Gastroesophageal sphincter (tissue), 4 donors: ENCODE measurements at regions not wholly inside any gene's neighbourhood (a gene's known extent, or its start where the extent isn't known, plus 50 kb on each side); places are given as distances from the start of the nearest gene placed in this dataset.

Experiments
- ATAC-seq: fragments of 150-250 bp; one replicate; pipeline ENCODE4 v1.9.1; 2016; ENCODE audit warnings: mild to moderate bottlenecking, moderate library complexity
- H3K27ac ChIP-seq, 4 donors: fragments of 200-600 bp; sonication (generic) in 3 of 4; 1 replicate in 3 of 4; 2 replicates in 1 of 4; pipeline ENCODE4 v1.5.1; 2016 to 2019
- H3K27me3 ChIP-seq: fragments of 200-600 bp; sonication (generic); one replicate; pipeline ENCODE4 v1.5.1; 2019
- H3K36me3 ChIP-seq, 2 donors: fragments of 200-600 bp; sonication (generic); one replicate each; pipeline ENCODE4 v1.5.1; 2019; ENCODE audit warnings: control low read depth in 1 of 2
- H3K4me1 ChIP-seq, 3 donors: fragments of 200-600 bp; sonication (generic); 1 replicate in 2 of 3; 2 replicates in 1 of 3; pipeline ENCODE4 v1.5.1; 2016 to 2019; ENCODE audit warnings: control low read depth in 2 of 3
- H3K4me3 ChIP-seq, 2 donors: fragments of 200-600 bp; sonication (generic); one replicate each; pipeline ENCODE4 v1.5.1; 2019; ENCODE audit warnings: mild to moderate bottlenecking in 1 of 2, moderate library complexity in 1 of 2
- H3K9me3 ChIP-seq, 3 donors: fragments of 200-600 bp; sonication (generic); one replicate each; pipeline ENCODE4 v1.5.1; 2017 to 2019; ENCODE audit warnings: control low read depth in 2 of 3
- EP300 ChIP-seq: sonication (generic); formaldehyde crosslinking; IDR thresholded peaks from one replicate; pipeline ENCODE4 v1.6.1; 2017; ENCODE audit warnings: antibody characterized with exemption, mild to moderate bottlenecking
- POLR2A ChIP-seq, 2 donors: fragments of 450-650 bp; IDR thresholded peaks; one replicate each; pipeline ENCODE4 v1.6.1; 2017; ENCODE audit warnings: antibody characterized with exemption in 2 of 2, mild to moderate bottlenecking in 2 of 2, moderate library complexity in 1 of 2
- POLR2AphosphoS5 ChIP-seq: sonication (generic); formaldehyde crosslinking; IDR thresholded peaks from one replicate; pipeline ENCODE4 v1.6.1; 2017; ENCODE audit warnings: antibody characterized with exemption
- WGBS, 2 donors: methylation state at CpG; one replicate each; pipeline ENCODE4 v1.1.5; 2018; ENCODE audit warnings: low coverage in 1 of 2; 5-methylcytosine and 5-hydroxymethylcytosine counted together
- TF ChIP-seq, protein P1 (sequence below), 4 experiments: fragments of 200-600 bp in 2 of 4; fragments of 450-650 bp in 2 of 4; sonication (generic) in 1 of 4; IDR thresholded peaks; one replicate each; pipeline ENCODE4 v1.5.1; 2017 to 2019; ENCODE audit warnings: antibody characterized with exemption in 4 of 4, mild to moderate bottlenecking in 2 of 4, moderate library complexity in 2 of 4

DNA sequence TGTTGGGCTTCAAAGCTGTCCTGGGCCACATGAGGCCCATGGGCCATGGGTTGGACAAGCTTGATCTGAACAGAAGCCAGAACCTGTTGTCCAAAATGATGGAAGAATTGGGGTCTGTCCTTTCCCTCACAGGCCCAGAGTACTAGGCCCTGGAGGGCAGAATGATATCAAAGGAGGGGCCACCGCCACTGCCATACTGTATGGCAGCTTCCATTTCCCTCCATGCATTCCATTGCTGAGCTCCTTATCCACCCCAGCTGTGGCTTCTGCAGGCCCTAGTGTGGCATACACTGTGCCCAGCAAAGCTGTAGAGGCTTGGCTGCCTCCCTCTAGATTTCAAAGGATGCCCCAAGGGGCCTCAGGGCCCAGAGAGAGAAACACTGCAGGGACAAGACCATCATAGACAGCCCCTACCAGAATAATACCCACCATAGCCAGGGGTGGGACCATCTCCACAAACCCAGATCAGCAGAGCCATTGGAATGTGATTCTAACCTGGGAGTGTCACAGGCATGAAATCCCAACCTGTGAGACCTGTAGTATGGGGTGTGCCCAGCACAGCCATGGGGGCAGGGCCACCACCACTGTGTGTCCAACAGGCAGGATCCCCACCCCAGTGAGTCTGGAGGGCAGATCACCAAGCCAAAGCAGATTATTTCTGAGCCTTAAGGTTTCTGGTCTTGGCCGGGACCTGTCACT lies 61.4 kb upstream of the BEGAIN start:
- no peak overlapping the region for H3K4me3 ChIP-seq
- no peaks in the 10 kb centered on the region for H3K36me3 ChIP-seq
- H3K9me3 ChIP-seq = no peaks in the 10 kb centered on the region
- TF ChIP-seq EP300 (no peak), POLR2A (IDR thresholded peaks at IDR 0.05) (no peak), POLR2AphosphoS5 (no peak)
- TF ChIP-seq, protein P1, sequence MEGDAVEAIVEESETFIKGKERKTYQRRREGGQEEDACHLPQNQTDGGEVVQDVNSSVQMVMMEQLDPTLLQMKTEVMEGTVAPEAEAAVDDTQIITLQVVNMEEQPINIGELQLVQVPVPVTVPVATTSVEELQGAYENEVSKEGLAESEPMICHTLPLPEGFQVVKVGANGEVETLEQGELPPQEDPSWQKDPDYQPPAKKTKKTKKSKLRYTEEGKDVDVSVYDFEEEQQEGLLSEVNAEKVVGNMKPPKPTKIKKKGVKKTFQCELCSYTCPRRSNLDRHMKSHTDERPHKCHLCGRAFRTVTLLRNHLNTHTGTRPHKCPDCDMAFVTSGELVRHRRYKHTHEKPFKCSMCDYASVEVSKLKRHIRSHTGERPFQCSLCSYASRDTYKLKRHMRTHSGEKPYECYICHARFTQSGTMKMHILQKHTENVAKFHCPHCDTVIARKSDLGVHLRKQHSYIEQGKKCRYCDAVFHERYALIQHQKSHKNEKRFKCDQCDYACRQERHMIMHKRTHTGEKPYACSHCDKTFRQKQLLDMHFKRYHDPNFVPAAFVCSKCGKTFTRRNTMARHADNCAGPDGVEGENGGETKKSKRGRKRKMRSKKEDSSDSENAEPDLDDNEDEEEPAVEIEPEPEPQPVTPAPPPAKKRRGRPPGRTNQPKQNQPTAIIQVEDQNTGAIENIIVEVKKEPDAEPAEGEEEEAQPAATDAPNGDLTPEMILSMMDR (IDR thresholded peaks at IDR 0.05) = no peak
- WGBS, 2 donors = no CpG with 5 or more reads among the region's 2 CpGs
- no peak for ATAC-seq
- H3K4me1 ChIP-seq = peaks cover 0 to 5% (median 4%) of the 10 kb centered on the region in 3 donors
- H3K27ac ChIP-seq = no peak overlapping the region
- peaks cover 8% of the 10 kb centered on the region for H3K27me3 ChIP-seq

DNA sequence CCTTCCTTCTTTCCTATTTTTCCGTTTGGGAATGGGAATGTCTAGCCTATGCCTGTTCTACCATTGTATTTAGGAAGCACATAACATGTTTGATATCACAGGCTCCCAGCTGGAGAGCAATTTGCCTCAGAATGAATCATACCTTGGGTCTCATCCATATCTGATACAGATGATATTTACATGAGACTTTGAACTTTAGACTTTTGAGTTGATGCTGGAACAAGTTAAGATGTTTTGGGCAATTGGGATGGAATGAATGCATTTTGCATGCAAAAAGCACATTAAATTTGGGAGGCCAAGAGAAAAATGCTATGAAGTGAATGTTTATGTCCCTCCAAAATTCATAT lies 61.9 kb upstream of the BEGAIN start:
- Histone ChIP-seq H3K27me3 (peaks cover 13% of the 10 kb centered on the region), H3K4me3 (no peak overlapping the region), H3K36me3 (no peaks in the 10 kb centered on the region), H3K9me3 (no peaks in the 10 kb centered on the region), H3K4me1 (peaks cover 0 to 5% (median 4%) of the 10 kb centered on the region in 3 donors), H3K27ac (no peak overlapping the region)
- no peak for TF ChIP-seq POLR2A (IDR thresholded peaks at IDR 0.05)
- no peak for TF ChIP-seq POLR2AphosphoS5
- no peak for ATAC-seq
- no CpG with 5 or more reads among the region's 1 CpG for WGBS, 2 donors

DNA sequence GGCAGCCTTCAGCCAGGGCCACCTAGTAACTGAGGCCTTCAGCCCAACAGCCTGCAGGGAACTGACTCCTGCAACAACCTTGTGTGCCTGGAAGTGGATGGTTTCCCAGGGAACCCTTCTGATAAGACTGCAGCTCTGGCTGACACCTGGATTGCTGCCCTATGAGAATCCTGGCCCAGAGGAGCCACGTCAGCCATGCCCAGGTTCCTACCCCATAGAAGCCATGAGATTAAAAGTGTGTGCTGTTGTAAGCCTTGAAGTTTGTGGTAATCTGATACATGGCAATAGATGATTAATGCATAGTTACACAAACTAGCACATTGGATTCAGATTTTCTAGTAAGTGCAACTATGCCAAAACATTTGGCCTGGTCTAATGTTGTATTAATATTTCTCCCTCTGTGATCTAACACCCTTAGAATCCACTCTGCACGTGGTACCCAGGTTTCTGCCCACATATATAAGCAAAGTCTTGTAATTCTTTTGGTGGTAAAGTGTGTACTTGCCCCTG lies 64.8 kb upstream of the BEGAIN start:
- H3K9me3 ChIP-seq = no peaks in the 10 kb centered on the region
- H3K36me3 ChIP-seq = no peaks in the 10 kb centered on the region
- no CpG with 5 or more reads among the region's 2 CpGs for WGBS, 2 donors
- no peak overlapping the region for H3K4me3 ChIP-seq
- H3K4me1 ChIP-seq = peaks cover 0 to 8% (median 0%) of the 10 kb centered on the region in 3 donors
- H3K27ac ChIP-seq = no peak overlapping the region
- peaks cover 42% of the 10 kb centered on the region for H3K27me3 ChIP-seq
- no peak for TF ChIP-seq EP300
- TF ChIP-seq POLR2AphosphoS5 = no peak
- TF ChIP-seq, protein P1 (IDR thresholded peaks at IDR 0.05) = no peak
- no peak for TF ChIP-seq POLR2A (IDR thresholded peaks at IDR 0.05)
- ATAC-seq = no peak

DNA sequence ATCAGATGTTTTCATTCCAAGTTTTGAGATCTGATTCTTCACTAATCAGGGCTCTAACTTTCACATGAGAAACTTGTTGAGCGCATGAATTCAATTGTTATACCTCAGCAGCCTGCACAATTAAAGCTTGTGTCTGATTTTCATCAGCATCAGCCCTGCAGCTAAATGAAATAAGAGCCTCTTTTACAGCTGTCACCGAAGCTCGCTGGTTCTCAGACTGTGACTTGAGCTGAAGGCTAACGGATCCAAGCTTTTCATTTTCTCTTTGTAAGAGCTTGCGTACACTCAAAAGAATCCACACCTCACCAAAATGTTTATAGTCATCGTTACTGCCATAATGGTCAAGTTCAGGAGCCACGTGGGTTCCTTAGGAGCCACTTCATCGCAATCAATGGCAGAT lies 65.5 kb upstream of the BEGAIN start:
- Histone ChIP-seq H3K4me1 (peaks cover 0 to 8% (median 0%) of the 10 kb centered on the region in 3 donors), H3K36me3 (no peaks in the 10 kb centered on the region), H3K9me3 (no peaks in the 10 kb centered on the region), H3K27me3 (peaks cover 49% of the 10 kb centered on the region), H3K4me3 (no peak overlapping the region), H3K27ac (no peak overlapping the region)
- ATAC-seq = no peak
- WGBS, 2 donors = 60 to 91% methylated on average over 2 to 8 of the region's 8 CpGs
- TF ChIP-seq EP300 (no peak), POLR2AphosphoS5 (no peak), POLR2A (IDR thresholded peaks at IDR 0.05) (no peak)
- TF ChIP-seq, protein P1 (IDR thresholded peaks at IDR 0.05) = no peak

DNA sequence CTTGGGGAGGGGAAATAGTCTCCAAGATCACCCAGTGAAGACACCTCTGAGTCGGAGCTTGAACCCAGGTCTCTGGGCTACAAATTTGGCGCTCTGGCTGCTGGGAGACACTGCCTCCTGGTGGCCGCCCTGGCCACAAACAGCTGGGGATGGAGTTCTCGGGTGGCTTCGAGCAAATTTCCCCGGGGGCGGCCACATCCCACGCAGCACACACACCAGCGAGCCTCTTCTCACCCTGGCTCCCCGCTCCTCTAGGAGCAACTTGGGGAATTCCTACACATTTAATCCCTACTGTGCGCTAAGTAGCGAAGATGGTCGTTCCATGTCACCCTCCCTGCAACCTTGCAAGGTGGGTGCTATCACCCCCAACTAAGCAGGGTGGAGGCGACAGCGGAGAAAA lies 66.2 kb upstream of the BEGAIN start:
- Histone ChIP-seq H3K36me3 (no peaks in the 10 kb centered on the region), H3K9me3 (no peaks in the 10 kb centered on the region), H3K27me3 (peaks cover 49% of the 10 kb centered on the region), H3K4me1 (peaks cover 0 to 8% (median 0%) of the 10 kb centered on the region in 3 donors), H3K27ac (no peak overlapping the region), H3K4me3 (no peak overlapping the region)
- no peak for ATAC-seq
- no CpG with 5 or more reads among the region's 15 CpGs for WGBS, 2 donors
- TF ChIP-seq EP300 = no peak
- TF ChIP-seq, protein P1 (IDR thresholded peaks at IDR 0.05) = peak in 1 of 4 experiments; percentile 32
